H1 (cell line): ENCODE measurements at regions not wholly inside any gene's neighbourhood (a gene's known extent, or its start where the extent isn't known, plus 50 kb on each side); places are given as distances from the start of the nearest gene placed in this dataset.

Experiments used
- CTCF ChIA-PET: fragments of 300-600 bp; sonication (Branson Sonifier 250); formaldehyde crosslinking; loops from one replicate; lab custom pipeline; 2021; ENCODE audit not compliant: partially characterized antibody; lab: Charles Lee
- POLR2A ChIA-PET: fragments of 300-600 bp; sonication (Branson Sonifier 250); formaldehyde crosslinking; loops from one replicate; lab custom pipeline; 2021; ENCODE audit warnings: inconsistent platforms; ENCODE audit not compliant: partially characterized antibody; lab: Charles Lee
- DNase-seq, 2 experiments: peaks; one replicate each; pipeline versions ENCODE4 v3.0.0 to v3.0.0-alpha.2; 2010 to 2022; ENCODE audit warnings: low spot score in 2 of 2, low read depth in 1 of 2, mixed read lengths in 1 of 2
- FAIRE-seq: peaks from 2 replicates; lab custom pipeline; 2011; peaks lifted over from hg19 to GRCh38; lab: Jason Lieb, UNC
- H2AFZ ChIP-seq: 2 replicates; pipeline ENCODE4 v1.8.1; 2012; ENCODE audit warnings: low read length, inconsistent platforms
- H2AK5ac ChIP-seq: 2 replicates; pipeline ENCODE4 v1.6.1; 2013; ENCODE audit warnings: low read depth, low read length
- H2BK120ac ChIP-seq: replicated peaks from 2 replicates; pipeline ENCODE3; 2013; ENCODE audit warnings: low read depth, low read length, inconsistent platforms
- H2BK12ac ChIP-seq: 2 replicates; pipeline ENCODE4 v1.6.1; 2013; ENCODE audit warnings: low read depth, low read length
- H2BK15ac ChIP-seq: 2 replicates; pipeline ENCODE4 v1.6.1; 2013; ENCODE audit warnings: low read length
- H2BK20ac ChIP-seq: 2 replicates; pipeline ENCODE4 v1.6.1; 2013; ENCODE audit warnings: low read length
- H2BK5ac ChIP-seq: 2 replicates; pipeline ENCODE4 v1.6.1; 2013; ENCODE audit warnings: low read depth, low read length
- H3K14ac ChIP-seq: 2 replicates; pipeline ENCODE4 v1.6.1; 2013; ENCODE audit warnings: inconsistent platforms; ENCODE audit not compliant: insufficient read length
- H3K18ac ChIP-seq: 2 replicates; pipeline ENCODE4 v1.6.1; 2013; ENCODE audit warnings: low read length; ENCODE audit errors: extremely low read depth
- H3K23ac ChIP-seq: 2 replicates; pipeline ENCODE4 v1.6.1; 2013; ENCODE audit warnings: inconsistent platforms; ENCODE audit not compliant: insufficient read length
- H3K23me2 ChIP-seq: 2 replicates; pipeline ENCODE4 v1.6.1; 2013; ENCODE audit warnings: low read depth, low read length
- H3K27ac ChIP-seq: 2 replicates; pipeline ENCODE4 v1.6.1; 2011; ENCODE audit warnings: low read depth, low read length, inconsistent platforms
- H3K27me3 ChIP-seq, 4 experiments: replicated peaks in 1 of 4; 1 replicate in 1 of 4; 2 replicates in 3 of 4; pipeline versions ENCODE4 v1.6.1 to v1.8.1; 2011 to 2013; ENCODE audit warnings: low read length in 3 of 4, mild to moderate bottlenecking in 3 of 4, inconsistent platforms in 2 of 4, mixed read lengths in 2 of 4, moderate library complexity in 1 of 4; ENCODE audit not compliant: control insufficient read depth in 3 of 4, insufficient read depth in 3 of 4; ENCODE audit errors: extremely low read depth in 1 of 4
- H3K36me3 ChIP-seq, 4 experiments: 2 replicates each; pipeline versions ENCODE4 v1.6.1 to v1.8.1; 2011 to 2013; ENCODE audit warnings: mild to moderate bottlenecking in 4 of 4, low read length in 3 of 4, moderate library complexity in 2 of 4, control low read depth in 1 of 4, inconsistent platforms in 1 of 4; ENCODE audit not compliant: insufficient read depth in 4 of 4, control insufficient read depth in 2 of 4
- H3K4ac ChIP-seq: replicated peaks from 2 replicates; pipeline ENCODE3; 2013; ENCODE audit warnings: low read length, low read depth, mixed read lengths, inconsistent platforms; ENCODE audit not compliant: insufficient read length
- H3K4me1 ChIP-seq, 4 experiments: replicated peaks in 1 of 4; 1 replicate in 1 of 4; 2 replicates in 3 of 4; pipeline versions ENCODE4 v1.6.1 to v1.8.1; 2011 to 2013; ENCODE audit warnings: low read length in 3 of 4, inconsistent platforms in 2 of 4, mixed read lengths in 1 of 4; ENCODE audit not compliant: insufficient read depth in 4 of 4, control insufficient read depth in 3 of 4
- H3K4me2 ChIP-seq, 2 experiments: 2 replicates each; pipeline versions ENCODE4 v1.6.1 to v1.8.1; 2011 to 2013; ENCODE audit warnings: low read depth in 2 of 2, low read length in 2 of 2, control low read depth in 1 of 2, inconsistent platforms in 1 of 2, mild to moderate bottlenecking in 1 of 2; ENCODE audit not compliant: insufficient read depth in 1 of 2
- H3K4me3 ChIP-seq, 4 experiments: fragments of 200-600, 300-600 bp in 1 of 4; sonication (generic), shearing (Covaris generic), sonication (Bioruptor Twin) in 1 of 4; 2 replicates each; pipeline versions ENCODE4 v1.5.1 to v1.8.1; 2011 to 2016; ENCODE audit warnings: low read length in 4 of 4, low read depth in 3 of 4, control low read depth in 2 of 4, inconsistent platforms in 2 of 4, mild to moderate bottlenecking in 2 of 4, mixed read lengths in 1 of 4, moderate library complexity in 1 of 4; ENCODE audit not compliant: insufficient read depth in 2 of 4; ENCODE audit errors: extremely low read depth in 1 of 4
- H3K56ac ChIP-seq: replicated peaks from 2 replicates; pipeline ENCODE3; 2013; ENCODE audit warnings: low read depth, mild to moderate bottlenecking, mixed read lengths, low read length, inconsistent platforms; ENCODE audit not compliant: insufficient read length
- H3K79me1 ChIP-seq: 2 replicates; pipeline ENCODE4 v1.6.1; 2013; ENCODE audit warnings: low read depth, low read length, control low read depth
- H3K79me2 ChIP-seq, 2 experiments: 2 replicates each; pipeline versions ENCODE4 v1.6.1 to v1.8.1; 2012 to 2013; ENCODE audit warnings: low read length in 2 of 2, mild to moderate bottlenecking in 2 of 2, inconsistent platforms in 1 of 2; ENCODE audit not compliant: insufficient read depth in 2 of 2, control insufficient read depth in 1 of 2
- H3K9ac ChIP-seq, 4 experiments: replicated peaks in 1 of 4; 1 replicate in 1 of 4; 2 replicates in 3 of 4; pipeline versions ENCODE4 v1.6.1 to v1.8.1; 2011 to 2013; ENCODE audit warnings: low read depth in 3 of 4, low read length in 3 of 4, control low read depth in 2 of 4, mild to moderate bottlenecking in 2 of 4, moderate library complexity in 2 of 4, inconsistent platforms in 1 of 4; ENCODE audit errors: extremely low read depth in 1 of 4
- H3K9me3 ChIP-seq, 2 experiments: 2 replicates each; pipeline versions ENCODE4 v1.6.1 to v1.8.1; 2012 to 2013; ENCODE audit warnings: mild to moderate bottlenecking in 2 of 2, moderate library complexity in 2 of 2, control low read depth in 1 of 2, inconsistent platforms in 1 of 2, low read depth in 1 of 2, low read length in 1 of 2, mixed read lengths in 1 of 2; ENCODE audit not compliant: insufficient read depth in 2 of 2
- H4K20me1 ChIP-seq, 2 experiments: replicated peaks in 1 of 2; 2 replicates each; pipeline versions ENCODE3 to v1.8.1; 2011 to 2013; ENCODE audit warnings: inconsistent platforms in 2 of 2, low read length in 2 of 2, mild to moderate bottlenecking in 1 of 2; ENCODE audit not compliant: insufficient read depth in 2 of 2, control insufficient read depth in 1 of 2
- H4K5ac ChIP-seq: 2 replicates; pipeline ENCODE4 v1.6.1; 2013; ENCODE audit warnings: low read length, low read depth, mixed read lengths, inconsistent platforms; ENCODE audit not compliant: insufficient read length
- H4K8ac ChIP-seq: 2 replicates; pipeline ENCODE4 v1.8.0; 2013; ENCODE audit warnings: mild to moderate bottlenecking, moderate library complexity, low read length, inconsistent platforms; ENCODE audit not compliant: insufficient read depth; ENCODE audit errors: extremely low read depth
- H4K91ac ChIP-seq: replicated peaks from 2 replicates; pipeline ENCODE3; 2013; ENCODE audit warnings: low read length, mixed read lengths, inconsistent platforms; ENCODE audit not compliant: insufficient read length
- BACH1 ChIP-seq: IDR thresholded peaks from 2 replicates; pipeline ENCODE4 v1.6.1; 2012; ENCODE audit warnings: low read length, improper control_type of control experiment
- BCL11A ChIP-seq, 2 experiments: IDR thresholded peaks; one replicate each; pipeline ENCODE4 v1.6.1; 2011; ENCODE audit warnings: low read depth in 2 of 2, low read length in 2 of 2, mild to moderate bottlenecking in 2 of 2
- CREB1 ChIP-seq: IDR thresholded peaks from 2 replicates; pipeline ENCODE4 v1.6.1; 2012; ENCODE audit warnings: inconsistent platforms
- CTBP2 ChIP-seq: IDR thresholded peaks from 2 replicates; pipeline ENCODE4 v1.7.0; 2011; ENCODE audit warnings: borderline replicate concordance, mild to moderate bottlenecking, moderate library complexity, mixed read lengths, low read length; ENCODE audit not compliant: insufficient read depth, insufficient read length
- E2F6 ChIP-seq: IDR thresholded peaks from 2 replicates; pipeline ENCODE4 v1.6.1; 2012; ENCODE audit warnings: inconsistent platforms
- GTF2F1 ChIP-seq: IDR thresholded peaks from 2 replicates; pipeline ENCODE4 v1.6.1; 2012; ENCODE audit warnings: low read depth, low read length, improper control_type of control experiment, borderline replicate concordance
- JUN ChIP-seq: IDR thresholded peaks from 2 replicates; pipeline ENCODE4 v1.6.1; 2011; ENCODE audit warnings: low read depth, mild to moderate bottlenecking, improper control_type of control experiment, low read length
- KDM1A ChIP-seq: fragments of 200-600, 300-600 bp; sonication (generic); IDR thresholded peaks from 2 replicates; pipeline ENCODE4 v1.7.1; 2016; ENCODE audit warnings: mild to moderate bottlenecking, low read length, borderline replicate concordance
- POU5F1 ChIP-seq: IDR thresholded peaks from 2 replicates; pipeline ENCODE4 v1.6.1; 2011; ENCODE audit warnings: low read depth, mild to moderate bottlenecking, low read length, moderate library complexity
- RAD21 ChIP-seq, 2 experiments: IDR thresholded peaks in 1 of 2; conservative IDR thresholded peaks in 1 of 2; 2 replicates each; pipeline ENCODE4 v1.6.1; 2011; ENCODE audit warnings: low read depth in 2 of 2, low read length in 2 of 2, improper control_type of control experiment in 1 of 2, inconsistent platforms in 1 of 2, mild to moderate bottlenecking in 1 of 2, moderate library complexity in 1 of 2
- SAP30 ChIP-seq: fragments of 300-600 bp; sonication (generic); IDR thresholded peaks from 2 replicates; pipeline ENCODE4 v1.7.1; 2012; ENCODE audit warnings: low read length, moderate library complexity, mild to moderate bottlenecking, inconsistent platforms; ENCODE audit not compliant: insufficient read depth, insufficient replicate concordance
- SIRT6 ChIP-seq: IDR thresholded peaks from one replicate; pipeline ENCODE4 v1.7.1; 2012; ENCODE audit warnings: low read length, inconsistent platforms
- TBP ChIP-seq: IDR thresholded peaks from 2 replicates; pipeline ENCODE4 v1.6.1; 2011; ENCODE audit warnings: low read depth, low read length, improper control_type of control experiment
- TCF12 ChIP-seq: IDR thresholded peaks from 2 replicates; pipeline ENCODE4 v1.6.1; 2011; ENCODE audit warnings: low read depth, mild to moderate bottlenecking, low read length
- WGBS, 2 experiments: shearing (Covaris generic) in 1 of 2; methylation state at CpG; one replicate each; pipeline versions ENCODE4 v1.1.6 to v1.1.7; 2013 to 2015; ENCODE audit warnings: low lambda C conversion rate in 2 of 2, mixed read lengths in 2 of 2, inconsistent platforms in 1 of 2, low coverage in 1 of 2, missing lambda C conversion rate in 1 of 2; ENCODE audit not compliant: insufficient replicate concordance in 2 of 2, insufficient coverage in 1 of 2, insufficient read length in 1 of 2; ENCODE audit errors: extremely low coverage in 1 of 2, missing lambda C conversion rate in 1 of 2; 5-methylcytosine and 5-hydroxymethylcytosine counted together

GRCh38 chr2:16775899-16776231, 110.2 kb upstream of the CYRIA start:
- Histone ChIP-seq H3K23me2 (no peaks in the 10 kb centered on the region; the same call in 1 of the 2 replicates), H3K4me2 (no peak overlapping the region), H2AK5ac (no peak overlapping the region), H3K79me1 (no peaks in the 10 kb centered on the region), H3K14ac (no peak overlapping the region), H2BK12ac (no peak overlapping the region), H4K20me1 (no peaks in the 10 kb centered on the region), H2BK15ac (no peak overlapping the region), H3K4me1 (peaks cover 0 to 12% (median 3%) of the 10 kb centered on the region in 4 experiments; a peak in 2 of 7 replicates), H3K9ac (no peak overlapping the region), H2BK5ac (no peak overlapping the region), H3K9me3 (peaks cover 0 to 10% of the 10 kb centered on the region in 2 experiments; a peak in 1 of 4 replicates), H3K36me3 (no peaks in the 10 kb centered on the region), H3K4me3 (no peak overlapping the region), H3K79me2 (no peaks in the 10 kb centered on the region), H3K27me3 (no peaks in the 10 kb centered on the region), H3K23ac (no peak overlapping the region), H2AFZ (no peak overlapping the region), H4K8ac (no peak overlapping the region), H3K27ac (no peak overlapping the region), H2BK20ac (no peak overlapping the region), H3K18ac (no peak overlapping the region), H4K91ac (no peak overlapping the region), H4K5ac (no peak overlapping the region), H2BK120ac (no peak overlapping the region), H3K56ac (no peak overlapping the region), H3K4ac (no peak overlapping the region)
- ChIA-PET CTCF (interaction anchor here (0.5 to 8.4 kb wide), 29 partner anchors 9 to 895 kb away, joined by 3 to 63 read pairs (median 4); no protein-coding TSS in a partner anchor), POLR2A (interaction anchor here (1.3 kb wide), 1 partner anchor 9 kb away, joined by 4 read pairs; no protein-coding TSS in a partner anchor)
- FAIRE-seq (no peak), DNase-seq (no peak)
- 69% methylated on average over 1 of the region's 1 CpG; no CpG with 5 or more reads in 1 of the 2 experiments for WGBS, 2 experiments
- TF ChIP-seq BACH1, result no peak
- no peak for TF ChIP-seq BCL11A (IDR thresholded peaks at IDR 0.05; ENCODE audit: low read depth in 2 of 2, low read length in 2 of 2)
- TF ChIP-seq SIRT6, result no peak
- no peak for TF ChIP-seq SAP30
- TF ChIP-seq POU5F1, result no peak
- no peak for TF ChIP-seq CTBP2
- no peak for TF ChIP-seq TCF12
- no peak for TF ChIP-seq JUN
- no peak for TF ChIP-seq GTF2F1
- TF ChIP-seq RAD21 (IDR thresholded peaks at IDR 0.05 in 1 of 2, conservative IDR thresholded peaks at IDR 0.05 in 1 of 2; ENCODE audit: low read depth in 2 of 2, low read length in 2 of 2), result no peak
- no peak for TF ChIP-seq E2F6
- TF ChIP-seq CREB1, result no peak
- no peak for TF ChIP-seq KDM1A
- TF ChIP-seq TBP, result no peak
